ENCODE measurements at regions not wholly inside any gene's neighbourhood (a gene's known extent, or its start where the extent isn't known, plus 50 kb on each side); places are given as distances from the start of the nearest gene placed in this dataset.

- Histone ChIP-seq H3K27me3 (ENCODE audit: control insufficient read depth, insufficient read depth, low read length) (no peaks in the 10 kb centered on the region), H3K27ac (ENCODE audit: low read depth, low read length) (no peak overlapping the region), H3K4me3 (ENCODE audit: low read depth, low read length) (no peak overlapping the region), H3K4me1 (ENCODE audit: control insufficient read depth, insufficient read depth, low read length) (no peaks in the 10 kb centered on the region), H3K9me3 (ENCODE audit: control insufficient read depth, insufficient read depth, low read length) (no peaks in the 10 kb centered on the region), H3K36me3 (ENCODE audit: control insufficient read depth, insufficient read depth, low read length) (no peaks in the 10 kb centered on the region)
- 56% methylated on average over 9 of the region's 9 CpGs for WGBS (ENCODE audit: insufficient coverage)
- peak in 1 of 6 donors; percentile 67 for DNase-seq (ENCODE audit: low read depth in 4 of 6, low spot score in 6 of 6)
These were observed 432.6 kb upstream of the KLF6 start for GRCh38 chr10:4217653-4218052.

GRCh38 chr10:4217187-4217586 is 432.2 kb upstream of the KLF6 start:
- Histone ChIP-seq H3K4me1 (ENCODE audit: control insufficient read depth, insufficient read depth, low read length) (no peaks in the 10 kb centered on the region), H3K27ac (ENCODE audit: low read depth, low read length) (no peak overlapping the region), H3K27me3 (ENCODE audit: control insufficient read depth, insufficient read depth, low read length) (no peaks in the 10 kb centered on the region), H3K9me3 (ENCODE audit: control insufficient read depth, insufficient read depth, low read length) (no peaks in the 10 kb centered on the region), H3K4me3 (ENCODE audit: low read depth, low read length) (no peak overlapping the region), H3K36me3 (ENCODE audit: control insufficient read depth, insufficient read depth, low read length) (no peaks in the 10 kb centered on the region)
- 70% methylated on average over 5 of the region's 5 CpGs for WGBS (ENCODE audit: insufficient coverage)
- no peak for DNase-seq (ENCODE audit: low read depth in 4 of 6, low spot score in 6 of 6)

- WGBS (ENCODE audit: insufficient coverage) = no CpG with 5 or more reads among the region's 3 CpGs
- Histone ChIP-seq H3K4me3 (ENCODE audit: low read depth, low read length) (no peak overlapping the region), H3K36me3 (ENCODE audit: control insufficient read depth, insufficient read depth, low read length) (no peaks in the 10 kb centered on the region), H3K27me3 (ENCODE audit: control insufficient read depth, insufficient read depth, low read length) (no peaks in the 10 kb centered on the region), H3K4me1 (ENCODE audit: control insufficient read depth, insufficient read depth, low read length) (no peaks in the 10 kb centered on the region), H3K27ac (ENCODE audit: low read depth, low read length) (no peak overlapping the region), H3K9me3 (ENCODE audit: control insufficient read depth, insufficient read depth, low read length) (no peaks in the 10 kb centered on the region)
- peak in 1 of 6 donors; percentile 60 for DNase-seq (ENCODE audit: low read depth in 4 of 6, low spot score in 6 of 6)
These were observed 431.7 kb upstream of the KLF6 start for GRCh38 chr10:4216726-4217125.

- Histone ChIP-seq H3K4me3 (ENCODE audit: low read depth, low read length) (no peak overlapping the region), H3K36me3 (ENCODE audit: control insufficient read depth, insufficient read depth, low read length) (no peaks in the 10 kb centered on the region), H3K9me3 (ENCODE audit: control insufficient read depth, insufficient read depth, low read length) (no peaks in the 10 kb centered on the region), H3K27me3 (ENCODE audit: control insufficient read depth, insufficient read depth, low read length) (no peaks in the 10 kb centered on the region), H3K4me1 (ENCODE audit: control insufficient read depth, insufficient read depth, low read length) (no peaks in the 10 kb centered on the region), H3K27ac (ENCODE audit: low read depth, low read length) (no peak overlapping the region)
- no peak for DNase-seq (ENCODE audit: low read depth in 4 of 6, low spot score in 6 of 6)
- WGBS (ENCODE audit: insufficient coverage) = no CpG with 5 or more reads among the region's 4 CpGs
These were observed 431.1 kb upstream of the KLF6 start for GRCh38 chr10:4215963-4216575.

- no peak overlapping the region for H3K4me3 ChIP-seq (ENCODE audit: low read depth, low read length)
- WGBS (ENCODE audit: insufficient coverage) = 67% methylated on average over 1 of the region's 4 CpGs
- no peaks in the 10 kb centered on the region for H3K27me3 ChIP-seq (ENCODE audit: control insufficient read depth, insufficient read depth, low read length)
- H3K36me3 ChIP-seq (ENCODE audit: control insufficient read depth, insufficient read depth, low read length) = no peaks in the 10 kb centered on the region
- H3K9me3 ChIP-seq (ENCODE audit: control insufficient read depth, insufficient read depth, low read length) = no peaks in the 10 kb centered on the region
- no peaks in the 10 kb centered on the region for H3K4me1 ChIP-seq (ENCODE audit: control insufficient read depth, insufficient read depth, low read length)
- no peak overlapping the region for H3K27ac ChIP-seq (ENCODE audit: low read depth, low read length)
- DNase-seq (ENCODE audit: low read depth in 4 of 6, low spot score in 6 of 6) = no peak
These were observed 430.5 kb upstream of the KLF6 start for GRCh38 chr10:4215485-4215884.

- Histone ChIP-seq H3K27me3 (ENCODE audit: control insufficient read depth, insufficient read depth, low read length) (no peaks in the 10 kb centered on the region), H3K4me1 (ENCODE audit: control insufficient read depth, insufficient read depth, low read length) (no peaks in the 10 kb centered on the region), H3K27ac (ENCODE audit: low read depth, low read length) (no peak overlapping the region), H3K36me3 (ENCODE audit: control insufficient read depth, insufficient read depth, low read length) (no peaks in the 10 kb centered on the region), H3K4me3 (ENCODE audit: low read depth, low read length) (no peak overlapping the region), H3K9me3 (ENCODE audit: control insufficient read depth, insufficient read depth, low read length) (no peaks in the 10 kb centered on the region)
- DNase-seq (ENCODE audit: low read depth in 4 of 6, low spot score in 6 of 6) = no peak
- WGBS (ENCODE audit: insufficient coverage) = 100% methylated on average over 1 of the region's 1 CpG
These were observed 429.9 kb upstream of the KLF6 start for GRCh38 chr10:4214908-4215307.

- WGBS (ENCODE audit: insufficient coverage) = 100% methylated on average over 1 of the region's 4 CpGs
- H3K9me3 ChIP-seq (ENCODE audit: control insufficient read depth, insufficient read depth, low read length) = no peaks in the 10 kb centered on the region
These were observed 428.4 kb upstream of the KLF6 start for GRCh38 chr10:4213441-4213840.

GRCh38 chr10:4212111-4212630 is 427.2 kb upstream of the KLF6 start:
- no peaks in the 10 kb centered on the region for H3K4me1 ChIP-seq (ENCODE audit: control insufficient read depth, insufficient read depth, low read length)
- WGBS (ENCODE audit: insufficient coverage) = 94% methylated on average over 2 of the region's 2 CpGs
- no peaks in the 10 kb centered on the region for H3K27me3 ChIP-seq (ENCODE audit: control insufficient read depth, insufficient read depth, low read length)
- no peaks in the 10 kb centered on the region for H3K36me3 ChIP-seq (ENCODE audit: control insufficient read depth, insufficient read depth, low read length)
- no peaks in the 10 kb centered on the region for H3K9me3 ChIP-seq (ENCODE audit: control insufficient read depth, insufficient read depth, low read length)
- no peak overlapping the region for H3K4me3 ChIP-seq (ENCODE audit: low read depth, low read length)
- DNase-seq (ENCODE audit: low read depth in 4 of 6, low spot score in 6 of 6) = no peak
- H3K27ac ChIP-seq (ENCODE audit: low read depth, low read length) = no peak overlapping the region

More at GRCh38 chr10:4213441-4213840, 428.4 kb upstream of the KLF6 start:
- H3K4me1 ChIP-seq (ENCODE audit: control insufficient read depth, insufficient read depth, low read length) = no peaks in the 10 kb centered on the region
- no peak for DNase-seq (ENCODE audit: low read depth in 4 of 6, low spot score in 6 of 6)
- no peak overlapping the region for H3K4me3 ChIP-seq (ENCODE audit: low read depth, low read length)
- no peak overlapping the region for H3K27ac ChIP-seq (ENCODE audit: low read depth, low read length)
- no peaks in the 10 kb centered on the region for H3K36me3 ChIP-seq (ENCODE audit: control insufficient read depth, insufficient read depth, low read length)
- H3K27me3 ChIP-seq (ENCODE audit: control insufficient read depth, insufficient read depth, low read length) = no peaks in the 10 kb centered on the region

- WGBS (ENCODE audit: insufficient coverage) = 93% methylated on average over 2 of the region's 5 CpGs
- H3K4me3 ChIP-seq (ENCODE audit: low read depth, low read length) = no peak overlapping the region
- peak in 1 of 6 donors; percentile 36 for DNase-seq (ENCODE audit: low read depth in 4 of 6, low spot score in 6 of 6)
- no peak overlapping the region for H3K27ac ChIP-seq (ENCODE audit: low read depth, low read length)
- no peaks in the 10 kb centered on the region for H3K36me3 ChIP-seq (ENCODE audit: control insufficient read depth, insufficient read depth, low read length)
- H3K27me3 ChIP-seq (ENCODE audit: control insufficient read depth, insufficient read depth, low read length) = no peaks in the 10 kb centered on the region
- H3K4me1 ChIP-seq (ENCODE audit: control insufficient read depth, insufficient read depth, low read length) = no peaks in the 10 kb centered on the region
- H3K9me3 ChIP-seq (ENCODE audit: control insufficient read depth, insufficient read depth, low read length) = no peaks in the 10 kb centered on the region
These were observed 423.5 kb upstream of the KLF6 start for GRCh38 chr10:4208499-4208898.

GRCh38 chr10:4205113-4205512 is 420.1 kb upstream of the KLF6 start:
- no peaks in the 10 kb centered on the region for H3K9me3 ChIP-seq (ENCODE audit: control insufficient read depth, insufficient read depth, low read length)
- H3K36me3 ChIP-seq (ENCODE audit: control insufficient read depth, insufficient read depth, low read length) = no peaks in the 10 kb centered on the region
- WGBS (ENCODE audit: insufficient coverage) = no CpG with 5 or more reads among the region's 1 CpG
- no peak for DNase-seq (ENCODE audit: low read depth in 4 of 6, low spot score in 6 of 6)
- H3K27me3 ChIP-seq (ENCODE audit: control insufficient read depth, insufficient read depth, low read length) = no peaks in the 10 kb centered on the region
- no peaks in the 10 kb centered on the region for H3K4me1 ChIP-seq (ENCODE audit: control insufficient read depth, insufficient read depth, low read length)
- H3K4me3 ChIP-seq (ENCODE audit: low read depth, low read length) = no peak overlapping the region
- no peak overlapping the region for H3K27ac ChIP-seq (ENCODE audit: low read depth, low read length)
